ENCODE measurements at regions not wholly inside any gene's neighbourhood (a gene's known extent, or its start where the extent isn't known, plus 50 kb on each side); places are given as distances from the start of the nearest gene placed in this dataset.

GRCh38 chr2:219886615-219887014, 259.2 kb downstream of the SLC4A3 start:
- TF ChIP-seq, protein P1, sequence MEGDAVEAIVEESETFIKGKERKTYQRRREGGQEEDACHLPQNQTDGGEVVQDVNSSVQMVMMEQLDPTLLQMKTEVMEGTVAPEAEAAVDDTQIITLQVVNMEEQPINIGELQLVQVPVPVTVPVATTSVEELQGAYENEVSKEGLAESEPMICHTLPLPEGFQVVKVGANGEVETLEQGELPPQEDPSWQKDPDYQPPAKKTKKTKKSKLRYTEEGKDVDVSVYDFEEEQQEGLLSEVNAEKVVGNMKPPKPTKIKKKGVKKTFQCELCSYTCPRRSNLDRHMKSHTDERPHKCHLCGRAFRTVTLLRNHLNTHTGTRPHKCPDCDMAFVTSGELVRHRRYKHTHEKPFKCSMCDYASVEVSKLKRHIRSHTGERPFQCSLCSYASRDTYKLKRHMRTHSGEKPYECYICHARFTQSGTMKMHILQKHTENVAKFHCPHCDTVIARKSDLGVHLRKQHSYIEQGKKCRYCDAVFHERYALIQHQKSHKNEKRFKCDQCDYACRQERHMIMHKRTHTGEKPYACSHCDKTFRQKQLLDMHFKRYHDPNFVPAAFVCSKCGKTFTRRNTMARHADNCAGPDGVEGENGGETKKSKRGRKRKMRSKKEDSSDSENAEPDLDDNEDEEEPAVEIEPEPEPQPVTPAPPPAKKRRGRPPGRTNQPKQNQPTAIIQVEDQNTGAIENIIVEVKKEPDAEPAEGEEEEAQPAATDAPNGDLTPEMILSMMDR (IDR thresholded peaks at IDR 0.05 in 4 of 5, conservative IDR thresholded peaks at IDR 0.05 in 1 of 5): no peak
- no peak for TF ChIP-seq POLR2A (IDR thresholded peaks at IDR 0.05)

All from gastrocnemius medialis (tissue), 4 donors.